COLO829 (cell line): ENCODE measurements at regions not wholly inside any gene's neighbourhood (a gene's known extent, or its start where the extent isn't known, plus 50 kb on each side); places are given as distances from the start of the nearest gene placed in this dataset.
A peak's percentile ranks its signal among the peaks of the same experiment; 100 is the strongest.

Source experiments
- DNase-seq: peaks from one replicate; pipeline ENCODE4 v3.0.0; 2012; ENCODE audit warnings: low spot score

DNA sequence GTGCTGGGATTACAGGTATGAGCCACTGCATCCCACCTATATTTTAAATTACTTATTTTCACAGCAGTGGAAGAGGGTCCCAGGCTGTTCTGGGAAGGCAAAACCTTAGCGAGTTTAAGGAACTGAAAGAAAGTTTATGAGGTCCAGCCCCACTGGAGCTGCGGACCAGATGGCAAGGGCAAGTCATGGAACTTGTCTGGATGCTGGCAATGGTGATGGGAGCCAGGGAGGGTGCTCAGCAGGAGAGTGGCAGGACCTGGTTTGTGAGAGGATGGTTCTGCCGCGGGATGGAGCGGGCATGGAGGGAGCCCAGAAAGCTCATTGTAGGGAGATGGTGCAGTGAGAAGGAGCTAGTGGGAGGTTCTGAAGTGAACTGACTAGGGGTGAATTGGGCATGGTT, 50.6 kb upstream of the SLC45A1 start:
- no peak for DNase-seq

DNA sequence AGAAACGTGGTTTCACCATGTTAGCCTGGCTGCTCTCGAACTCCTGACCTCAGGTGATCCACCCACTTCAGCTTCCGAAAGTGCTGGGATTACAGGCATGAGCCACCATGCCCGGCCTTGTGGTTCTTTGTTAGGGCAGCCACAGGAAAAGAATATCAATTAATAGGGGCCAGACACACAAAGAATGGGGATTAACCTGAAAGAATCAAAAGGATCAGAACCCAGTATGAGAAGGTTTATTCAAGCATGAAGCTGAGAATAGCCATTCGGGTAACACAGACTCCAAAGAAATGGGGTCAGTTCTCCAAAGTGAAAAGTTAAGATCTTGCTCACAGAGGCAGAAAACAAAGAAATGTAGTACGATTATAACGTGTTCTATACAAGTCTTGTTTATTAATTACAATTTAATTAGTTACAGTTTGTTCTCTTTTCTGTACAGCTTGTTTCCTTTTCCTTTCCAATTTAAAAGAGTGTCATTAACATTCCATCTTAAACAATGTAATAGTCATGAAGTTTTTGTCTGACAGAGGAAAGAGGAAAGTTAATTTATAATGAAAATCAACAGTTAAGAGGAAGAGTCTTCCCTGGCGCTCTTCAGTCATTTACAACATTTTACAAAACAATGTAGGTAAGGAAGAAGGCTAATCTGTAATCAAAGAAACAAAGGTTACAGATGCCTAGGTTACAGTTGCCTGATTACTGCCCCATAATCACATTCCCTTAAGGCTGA, 51.3 kb upstream of the SLC45A1 start:
- DNase-seq: no peak

DNA sequence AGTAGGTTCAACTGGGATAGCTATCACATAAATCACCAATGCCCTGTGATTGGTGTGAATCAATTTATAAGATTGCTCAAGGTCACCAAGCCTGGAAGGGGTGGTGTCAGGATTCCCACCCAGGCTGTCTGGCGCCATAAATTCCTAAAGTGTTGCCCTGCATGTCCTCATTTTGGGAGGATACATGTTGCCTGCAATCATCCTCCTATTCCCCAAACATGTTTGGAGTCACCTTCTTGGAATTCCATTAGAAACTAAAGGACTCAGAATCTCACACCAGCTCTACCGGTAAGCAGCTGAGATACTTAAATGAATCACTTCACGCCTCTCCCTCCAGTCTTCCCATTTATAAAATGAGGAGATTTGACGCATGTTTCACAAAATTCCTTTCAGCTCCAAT, 54.1 kb upstream of the SLC45A1 start:
- no peak for DNase-seq

DNA sequence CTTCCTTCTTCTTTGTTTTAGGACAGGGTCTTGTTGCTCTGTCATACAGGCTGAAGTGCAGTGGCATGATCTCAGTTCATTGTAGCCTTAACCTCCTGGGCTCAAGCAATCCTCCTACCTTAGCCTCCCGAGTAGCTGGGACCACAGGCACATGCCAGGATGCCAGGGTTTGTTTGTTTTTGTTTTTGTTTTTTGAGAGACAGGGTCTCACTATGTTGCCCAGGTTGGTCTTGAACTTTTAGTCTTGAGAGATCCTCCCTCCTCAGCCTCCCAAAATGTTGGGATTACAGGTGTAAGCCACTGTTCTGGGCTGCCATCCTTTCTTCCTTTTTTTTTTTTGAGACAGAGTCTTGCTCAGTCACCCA, 56.5 kb upstream of the SLC45A1 start:
- no peak for DNase-seq

DNA sequence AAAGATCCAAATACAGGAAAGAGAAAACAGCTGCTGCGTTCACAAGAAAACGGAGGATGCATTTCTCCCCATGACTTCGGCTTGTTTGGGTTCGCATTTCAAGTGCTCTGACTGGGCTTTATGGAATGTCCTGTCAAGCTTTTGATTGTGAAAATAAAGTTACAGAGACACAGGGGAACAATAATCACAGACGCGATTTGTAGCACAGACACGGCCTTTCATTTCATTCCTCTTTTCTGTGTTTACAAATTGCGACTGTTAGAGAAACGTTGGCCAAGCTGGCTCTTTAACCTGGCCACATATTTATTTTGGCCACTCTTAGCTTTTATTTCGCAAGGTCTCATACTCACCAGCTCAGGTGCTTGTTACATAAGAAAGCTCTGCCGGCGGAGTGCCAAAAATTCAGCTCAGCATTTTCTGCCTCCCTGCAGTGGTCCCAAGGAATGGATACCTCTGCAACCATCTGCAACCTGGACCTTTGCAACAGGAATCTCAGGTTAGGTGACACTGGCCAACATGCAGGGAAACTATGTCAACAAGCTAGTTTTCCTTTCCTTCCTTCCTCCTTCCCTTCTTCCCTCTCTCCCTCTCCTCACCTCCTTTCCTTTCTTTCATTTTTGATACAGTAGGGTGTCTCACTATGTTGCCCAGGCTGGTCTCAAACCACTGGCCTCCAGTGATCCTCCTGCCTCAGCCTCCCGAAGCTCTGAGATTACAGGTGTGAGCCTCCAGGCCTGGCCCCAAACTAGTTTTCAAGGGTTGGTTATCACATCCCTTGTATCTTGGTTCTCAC, 58.2 kb upstream of the SLC45A1 start:
- DNase-seq: no peak

DNA sequence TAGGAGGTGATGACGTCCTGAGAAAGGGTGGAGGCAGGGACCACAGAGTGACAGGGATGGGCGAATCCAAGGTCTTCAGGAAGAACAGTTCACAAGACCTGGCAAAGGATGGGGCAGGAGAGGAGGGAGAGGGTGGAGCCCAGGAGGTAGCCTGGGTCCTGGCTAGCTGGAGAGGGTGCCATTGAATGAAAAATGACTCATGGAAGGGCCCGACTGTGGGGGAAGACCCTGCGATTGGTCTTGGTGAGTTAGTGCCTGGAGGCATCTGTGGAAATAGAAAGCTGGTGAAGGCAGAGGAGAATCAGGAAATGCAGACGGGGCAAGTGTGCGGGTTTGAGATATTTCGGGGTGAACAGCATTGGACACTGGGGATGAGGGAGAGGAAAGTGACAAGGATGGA, 60.3 kb upstream of the SLC45A1 start:
- DNase-seq: no peak

DNA sequence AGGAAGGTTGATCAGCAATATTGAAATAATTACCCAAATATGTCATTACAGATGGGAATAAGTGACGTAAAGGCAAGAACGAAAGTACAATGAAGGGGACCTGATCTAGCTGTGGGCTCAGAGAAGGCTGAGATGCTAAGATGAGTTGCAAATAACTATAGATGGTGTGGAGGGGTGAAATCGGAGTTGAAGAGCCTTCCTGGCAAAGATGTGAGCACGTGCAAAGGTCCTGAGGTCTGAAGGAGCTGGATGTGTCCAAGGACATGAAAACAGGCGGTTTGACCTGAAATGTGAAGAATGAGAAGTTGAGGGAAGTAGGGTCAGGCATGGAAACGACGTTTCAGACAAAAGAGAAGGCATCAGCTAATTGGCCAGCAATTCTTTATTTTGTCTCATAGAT, 61.6 kb upstream of the SLC45A1 start:
- DNase-seq: no peak

DNA sequence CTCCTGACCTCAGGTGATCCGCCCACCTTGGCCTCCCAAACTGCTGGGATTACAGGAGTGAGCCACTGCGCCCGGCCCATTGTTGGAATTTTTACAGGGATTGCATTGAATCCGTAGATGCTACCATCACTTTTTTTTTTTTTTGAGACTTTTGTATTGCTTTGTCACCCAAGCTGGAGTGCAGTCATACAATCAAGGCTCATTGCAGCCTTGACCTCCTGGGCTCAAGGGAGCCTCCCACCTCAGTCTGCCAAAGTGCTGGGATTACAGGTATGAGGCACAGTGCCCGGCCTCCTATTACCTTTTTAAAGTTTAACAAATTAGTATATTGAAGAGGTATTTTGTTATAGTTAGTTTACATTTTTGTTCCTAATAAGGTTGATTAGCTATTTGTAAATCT, 62.2 kb upstream of the SLC45A1 start:
- no peak for DNase-seq

DNA sequence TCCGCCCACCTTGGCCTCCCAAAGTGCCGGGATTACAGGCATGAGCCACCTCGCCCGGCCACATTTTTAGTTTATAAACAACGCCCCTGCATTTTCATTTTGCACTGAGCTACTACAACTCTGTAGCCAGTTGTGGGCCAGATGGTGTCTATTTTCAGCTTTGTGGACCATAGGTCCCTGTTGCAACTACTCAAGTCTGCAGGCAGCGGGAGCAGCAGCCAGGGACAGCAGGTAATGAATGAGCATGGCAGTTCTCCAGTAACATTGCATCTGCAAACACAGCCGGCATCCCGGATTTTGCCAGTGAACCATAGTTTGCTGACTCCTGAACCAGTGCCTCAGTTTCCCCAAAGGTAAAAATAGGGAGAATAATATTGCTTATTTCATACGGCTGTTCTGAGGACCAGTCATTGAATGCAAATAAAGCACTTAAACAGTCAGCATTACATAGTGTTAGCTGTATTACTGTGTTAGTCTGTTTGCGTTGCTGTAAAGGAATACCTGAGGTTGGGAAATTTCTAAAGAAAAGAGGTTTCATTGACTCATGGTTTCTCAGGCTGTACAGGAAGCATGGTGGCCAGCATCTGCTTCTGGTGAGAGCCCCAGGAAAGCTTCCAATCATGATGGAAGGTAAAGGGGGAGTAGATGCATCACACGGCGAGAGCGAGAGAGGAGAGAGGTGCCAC, 65.5 kb upstream of the SLC45A1 start:
- no peak for DNase-seq

DNA sequence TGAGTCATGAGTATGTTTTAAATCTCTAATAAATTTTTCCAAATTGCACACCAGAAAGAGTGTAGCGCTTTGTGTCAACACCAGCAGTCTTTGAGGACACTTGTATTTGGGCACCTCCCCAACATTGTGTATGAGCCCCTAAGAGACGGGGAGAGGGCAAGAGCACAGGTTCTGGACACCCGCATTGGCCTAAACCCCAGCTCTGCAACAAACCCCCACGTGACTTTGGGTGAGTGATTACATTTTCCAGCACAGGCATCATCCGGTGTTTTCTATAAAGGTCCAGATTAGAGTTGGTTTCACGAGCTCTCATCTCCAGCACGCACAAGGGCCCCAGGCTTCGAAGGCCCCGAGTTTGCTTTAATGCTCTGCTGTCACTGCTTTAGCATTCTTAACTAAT, 66.3 kb upstream of the SLC45A1 start:
- no peak for DNase-seq

DNA sequence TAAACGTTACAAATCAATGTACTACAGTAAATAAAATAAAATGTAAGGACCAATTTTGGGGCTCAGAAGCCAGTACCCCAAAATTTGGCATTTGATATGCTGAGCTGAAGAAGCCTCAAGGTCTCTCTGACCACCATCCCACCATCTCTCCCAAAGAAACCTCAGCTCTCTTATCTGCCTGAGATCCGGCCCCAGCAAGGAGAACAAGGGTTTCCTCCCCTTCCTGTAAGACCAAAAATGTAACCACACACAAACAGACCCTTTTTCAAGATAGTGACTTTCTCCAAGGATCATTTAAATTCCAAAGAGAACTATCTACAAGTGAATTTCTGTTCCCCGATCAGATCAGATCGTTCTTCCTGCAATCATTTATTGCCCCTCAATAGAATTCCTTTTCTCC, 68.1 kb upstream of the SLC45A1 start:
- DNase-seq: no peak

DNA sequence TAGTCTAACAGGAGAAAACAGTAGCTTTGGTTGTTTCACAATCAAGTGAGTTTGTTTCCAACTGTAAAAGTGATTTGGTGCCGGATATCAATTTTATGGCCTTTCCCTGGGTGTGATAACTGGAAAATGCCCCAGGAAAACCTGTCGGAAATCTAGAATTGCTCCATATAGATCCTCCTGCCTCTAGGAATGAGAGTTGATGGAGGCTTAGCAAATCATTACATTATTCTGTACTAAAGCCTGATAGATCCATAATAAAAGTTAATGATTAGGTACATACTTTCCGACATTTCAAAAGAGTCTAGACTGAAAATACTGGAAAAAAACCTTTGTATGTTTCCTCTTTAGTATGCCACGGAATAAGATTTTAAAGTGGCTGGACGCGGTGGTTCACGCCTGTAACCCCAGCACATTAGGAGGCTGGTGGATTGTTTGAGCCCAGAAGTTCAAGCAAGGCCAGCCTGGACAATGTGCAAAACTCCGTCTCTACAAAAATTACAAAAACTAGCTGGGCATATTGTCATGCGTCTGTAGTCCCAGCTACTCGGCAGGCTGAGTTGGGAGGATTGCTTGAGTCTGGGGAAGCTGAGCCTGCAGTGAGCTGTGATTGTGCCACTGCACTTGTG, 70.0 kb upstream of the SLC45A1 start:
- DNase-seq: no peak

DNA sequence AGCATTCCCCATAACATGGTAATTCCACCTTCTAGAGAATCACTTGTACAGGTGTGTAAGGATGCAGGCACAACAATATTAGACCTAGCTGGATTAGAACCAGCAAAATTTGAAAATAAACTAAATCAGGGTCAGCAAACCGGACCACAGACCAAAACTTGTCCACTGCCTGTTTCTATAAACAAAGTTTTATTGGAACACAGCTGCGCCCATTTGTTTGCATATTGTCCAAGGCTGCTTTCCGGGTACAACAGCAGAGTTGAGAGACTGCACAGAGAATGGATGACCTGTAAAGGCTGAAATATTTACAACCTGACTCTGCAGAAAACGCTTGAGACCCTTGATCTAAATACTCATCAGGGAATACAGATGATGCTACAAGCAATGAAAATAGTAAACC, 73.6 kb upstream of the SLC45A1 start:
- DNase-seq: no peak

DNA sequence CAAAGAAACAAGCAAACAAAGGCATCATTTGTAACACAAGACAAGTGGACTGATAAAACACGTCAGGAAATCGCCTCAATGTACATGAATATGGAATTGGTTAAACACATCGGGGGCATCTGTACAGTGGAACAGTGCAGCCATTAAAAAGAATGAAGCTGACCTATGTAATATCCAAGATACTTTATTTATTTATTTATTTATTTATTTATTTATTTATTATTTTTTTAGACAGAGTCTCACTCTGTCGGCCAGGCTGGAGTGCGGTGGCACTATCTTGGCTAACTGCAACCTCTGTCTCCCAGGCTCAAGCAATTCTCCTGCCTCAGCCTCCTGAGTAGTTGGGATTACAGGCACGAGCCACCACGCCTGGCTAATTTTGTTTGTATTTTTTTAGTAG, 75.4 kb upstream of the SLC45A1 start:
- no peak for DNase-seq

DNA sequence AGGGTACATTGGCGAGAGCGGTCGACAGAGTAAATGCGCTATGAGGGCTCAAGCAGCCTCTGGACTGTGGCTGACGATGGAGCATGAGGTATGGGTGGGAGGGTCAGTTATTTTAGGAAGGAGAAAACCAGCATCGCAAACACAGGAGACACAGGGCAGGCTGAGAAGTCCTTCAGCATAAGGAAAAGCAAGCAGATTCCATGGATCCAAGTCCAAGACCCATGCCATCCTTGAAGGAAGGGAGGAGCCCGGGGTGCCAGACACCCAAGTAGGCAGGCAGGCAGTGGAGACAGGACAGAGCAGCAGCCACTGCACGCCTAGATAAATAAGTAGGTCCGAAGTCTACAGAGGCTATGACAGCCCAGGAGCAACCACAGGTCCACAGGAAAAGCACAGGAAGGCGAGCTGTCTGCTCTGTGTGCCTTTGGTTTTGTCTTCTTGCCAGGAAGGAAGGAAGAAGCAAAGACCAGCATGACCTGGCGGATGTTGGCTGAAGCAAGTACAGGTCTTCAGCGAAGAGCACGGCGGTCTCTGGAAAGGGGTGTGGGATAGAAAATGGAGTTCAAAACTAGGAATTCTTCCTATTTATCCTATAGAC, 76.4 kb upstream of the SLC45A1 start:
- no peak for DNase-seq

DNA sequence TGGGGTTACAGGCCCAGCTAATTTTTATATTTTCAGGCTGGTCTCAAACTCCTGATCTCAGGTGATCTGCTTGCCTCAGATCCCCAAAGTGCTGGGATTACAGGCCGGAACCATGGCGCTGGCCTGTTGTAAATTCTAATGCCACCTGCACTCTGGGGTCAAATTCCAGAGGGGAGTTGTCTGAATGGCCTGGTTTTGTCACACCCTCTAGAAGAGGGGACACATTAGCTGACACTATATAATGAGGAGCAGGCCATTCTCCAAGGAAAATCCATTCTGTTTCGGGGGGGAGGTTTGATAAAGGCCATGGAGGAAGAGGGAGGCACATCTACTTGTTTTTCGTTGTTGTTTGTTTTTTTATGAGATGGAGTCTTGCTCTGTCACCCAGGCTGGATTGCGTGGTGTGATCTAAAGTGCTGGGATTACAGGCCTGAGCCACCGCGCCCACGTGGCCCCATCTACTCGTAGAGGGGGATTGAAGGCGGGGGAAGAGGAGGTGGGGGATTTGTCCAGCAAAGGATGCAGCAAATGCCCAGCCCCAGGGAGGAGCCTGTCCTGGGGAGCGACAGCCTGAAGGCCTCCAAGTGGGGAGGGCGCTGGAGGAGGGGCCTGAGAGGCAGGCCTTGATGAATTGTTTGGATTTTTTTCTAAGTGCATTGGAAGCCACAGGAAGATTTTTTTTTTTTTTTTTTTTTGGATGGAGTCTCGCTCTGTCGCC, 78.4 kb upstream of the SLC45A1 start:
- DNase-seq: no peak

DNA sequence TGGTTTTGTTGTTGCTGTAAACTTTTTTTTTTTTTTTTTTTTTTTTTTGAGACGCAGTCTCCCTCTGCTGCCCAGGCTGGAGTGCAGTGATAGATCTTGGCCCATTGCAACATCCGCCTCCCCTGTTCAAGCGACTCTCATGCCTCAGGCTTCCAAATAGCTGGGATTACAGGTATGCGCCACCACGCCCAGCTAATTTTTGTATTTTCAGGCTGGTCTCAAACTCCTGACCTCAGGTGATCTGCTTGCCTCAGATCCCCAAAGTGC, 78.9 kb upstream of the SLC45A1 start:
- DNase-seq: no peak

DNA sequence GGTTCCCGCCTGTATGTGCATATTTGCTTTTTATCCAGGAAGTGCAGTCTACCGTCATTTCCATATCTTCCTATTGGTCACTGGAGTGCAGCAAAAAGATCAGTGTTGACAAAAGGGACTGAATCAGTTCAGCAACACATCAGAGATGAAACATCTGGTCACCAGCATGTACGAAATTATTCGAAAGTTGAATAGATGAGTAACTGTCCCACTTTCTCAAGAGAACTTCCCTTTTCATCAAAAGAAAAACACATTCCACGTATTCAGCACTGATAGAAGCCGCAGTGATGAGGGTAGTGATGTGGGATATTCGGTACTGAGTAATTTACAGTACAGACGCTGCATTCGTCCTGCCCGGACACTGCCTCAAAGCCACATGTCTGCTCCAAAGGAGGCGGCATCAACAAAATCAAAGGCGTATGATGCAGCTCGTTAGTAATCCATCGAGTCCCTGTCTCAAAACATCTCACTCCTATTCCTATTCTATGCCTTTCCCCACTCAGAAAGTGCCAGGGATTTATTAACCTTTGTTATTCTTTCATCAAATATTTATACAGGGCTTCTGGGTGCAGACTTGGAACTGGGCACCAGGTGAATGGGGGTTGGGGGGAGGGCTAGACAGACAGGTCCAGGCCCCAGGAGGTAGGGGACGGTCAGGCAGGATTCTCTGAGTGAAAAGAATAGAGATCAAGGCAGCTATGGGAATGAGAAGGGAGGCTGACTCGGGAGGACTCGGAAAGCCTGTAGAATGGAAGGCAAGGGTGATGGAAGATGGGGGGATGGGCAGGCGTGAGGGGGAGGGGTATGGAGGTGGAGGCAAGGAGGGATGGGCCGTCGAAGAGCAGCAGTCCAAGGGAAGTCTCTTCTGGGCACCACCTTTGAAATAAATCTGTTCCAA, 79.5 kb upstream of the SLC45A1 start:
- DNase-seq: no peak

DNA sequence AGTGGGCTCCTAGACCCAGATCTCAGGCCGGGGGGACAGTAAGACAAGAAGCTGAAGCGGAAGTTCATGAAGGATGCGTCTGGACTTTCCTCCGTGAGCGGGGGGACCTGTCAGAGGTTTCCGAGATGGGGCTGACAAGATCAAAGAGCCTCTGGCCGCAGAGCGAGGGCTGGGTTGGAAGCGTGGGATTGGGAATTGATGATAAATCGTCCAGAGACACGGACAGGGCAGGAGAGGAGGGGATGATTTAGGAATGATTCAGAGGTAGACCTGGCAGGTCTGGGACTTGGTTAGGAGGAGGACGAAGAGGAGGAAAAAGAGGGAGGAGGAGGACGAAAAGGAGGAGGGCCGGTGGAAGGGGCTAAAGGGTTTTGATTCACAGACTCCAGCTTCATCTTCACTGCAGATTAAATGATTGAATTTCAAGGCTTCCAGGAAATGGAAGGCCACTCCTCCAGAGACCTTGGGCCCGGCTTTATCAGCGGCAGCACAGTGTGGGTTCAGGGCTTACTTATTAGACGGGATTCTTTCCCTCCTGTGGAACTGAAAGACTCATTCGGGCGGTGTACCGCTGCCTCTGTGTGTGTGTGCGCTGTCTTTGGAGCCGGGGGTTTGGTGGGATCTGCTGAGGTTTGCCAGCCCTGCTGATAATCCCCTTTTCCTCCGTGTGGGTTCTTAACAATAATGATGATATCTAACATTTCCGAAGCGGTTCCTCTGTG, 85.7 kb upstream of the SLC45A1 start:
- DNase-seq: no peak

DNA sequence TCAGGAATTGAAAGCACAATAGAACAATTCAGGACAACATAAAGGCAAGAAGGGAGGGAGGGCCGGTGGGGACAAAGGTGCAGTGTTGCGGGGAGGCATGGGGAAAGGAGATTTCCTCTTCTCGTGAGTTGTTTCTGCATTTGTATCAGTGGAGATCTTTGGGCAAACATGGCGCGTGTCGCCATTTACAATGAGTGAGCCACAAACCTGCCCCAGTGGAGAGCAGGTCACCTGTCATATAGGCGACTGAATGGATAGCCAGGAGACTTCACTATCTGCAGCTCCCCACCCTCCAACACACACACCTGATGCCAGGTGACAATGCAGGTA, 87.7 kb upstream of the SLC45A1 start:
- DNase-seq: peak; percentile 35

DNA sequence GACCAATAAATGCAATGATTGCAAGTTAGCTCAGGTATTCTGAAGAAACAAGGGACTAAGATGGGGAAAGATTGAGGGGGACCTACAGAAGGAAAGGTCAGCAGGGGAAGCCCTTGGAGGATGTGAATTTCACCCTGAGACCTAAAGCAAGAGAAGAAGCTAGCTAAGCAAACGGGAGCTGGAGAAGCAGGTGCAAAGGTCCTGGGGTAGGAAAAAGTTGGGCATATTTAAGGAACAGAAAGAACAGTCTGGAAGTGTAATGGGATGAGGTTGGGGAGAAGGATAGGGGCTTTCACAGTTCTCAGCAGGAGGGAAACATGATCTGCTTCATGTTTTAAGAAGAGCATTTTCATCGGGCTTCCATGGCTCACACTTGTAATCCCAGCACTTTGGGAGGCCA, 89.7 kb upstream of the SLC45A1 start:
- no peak for DNase-seq
